Mesendoderm (in vitro differentiated cells): ENCODE measurements at regions not wholly inside any gene's neighbourhood (a gene's known extent, or its start where the extent isn't known, plus 50 kb on each side); places are given as distances from the start of the nearest gene placed in this dataset.

ENCODE experiments used
- DNase-seq: peaks from one replicate; pipeline ENCODE4 v3.0.0; 2013
- H2AK5ac ChIP-seq: 2 replicates; pipeline ENCODE4 v1.6.1; 2013; ENCODE audit warnings: low read length, inconsistent platforms
- H2BK120ac ChIP-seq: 2 replicates; pipeline ENCODE4 v1.6.1; 2013; ENCODE audit warnings: low read depth, mild to moderate bottlenecking, low read length, moderate library complexity, mixed read lengths
- H2BK15ac ChIP-seq: replicated peaks from 2 replicates; pipeline ENCODE4 v1.6.1; 2013; ENCODE audit warnings: low read depth, mild to moderate bottlenecking, moderate library complexity
- H2BK5ac ChIP-seq: 2 replicates; pipeline ENCODE4 v1.6.1; 2013; ENCODE audit warnings: low read length, inconsistent platforms
- H3K18ac ChIP-seq: 2 replicates; pipeline ENCODE4 v1.6.1; 2013; ENCODE audit warnings: mild to moderate bottlenecking, low read length, mixed read lengths
- H3K23ac ChIP-seq: one replicate; pipeline ENCODE4 v1.6.1; 2013; ENCODE audit warnings: low read length
- H3K27ac ChIP-seq: 2 replicates; pipeline ENCODE4 v1.5.1; 2013; ENCODE audit warnings: low read depth, mild to moderate bottlenecking, inconsistent platforms, low read length, moderate library complexity
- H3K27me3 ChIP-seq: 2 replicates; pipeline ENCODE4 v1.6.1; 2013; ENCODE audit warnings: low read length, control low read depth, mild to moderate bottlenecking, inconsistent platforms; ENCODE audit not compliant: insufficient read depth, poor library complexity
- H3K36me3 ChIP-seq: 2 replicates; pipeline ENCODE4 v1.6.1; 2013; ENCODE audit warnings: low read length, inconsistent platforms; ENCODE audit not compliant: control insufficient read depth, insufficient read depth
- H3K4ac ChIP-seq: one replicate; pipeline ENCODE4 v1.6.1; 2013; ENCODE audit warnings: low read depth, mild to moderate bottlenecking, low read length, moderate library complexity
- H3K4me1 ChIP-seq: 2 replicates; pipeline ENCODE4 v1.6.1; 2013; ENCODE audit warnings: low read depth, low read length, inconsistent platforms; ENCODE audit not compliant: control insufficient read depth
- H3K4me2 ChIP-seq: 2 replicates; pipeline ENCODE4 v1.6.1; 2013; ENCODE audit warnings: low read length
- H3K4me3 ChIP-seq: 2 replicates; pipeline ENCODE4 v1.5.1; 2013; ENCODE audit warnings: mild to moderate bottlenecking, low read length
- H3K56ac ChIP-seq: one replicate; pipeline ENCODE4 v1.6.1; 2013; ENCODE audit warnings: low read length
- H3K79me1 ChIP-seq: 2 replicates; pipeline ENCODE4 v1.6.1; 2013; ENCODE audit warnings: low read length, inconsistent platforms
- H3K79me2 ChIP-seq: 2 replicates; pipeline ENCODE4 v1.6.1; 2013; ENCODE audit warnings: mild to moderate bottlenecking, low read length; ENCODE audit not compliant: control insufficient read depth, insufficient read depth
- H3K9ac ChIP-seq: 2 replicates; pipeline ENCODE4 v1.6.1; 2013; ENCODE audit warnings: low read length, inconsistent platforms
- H4K5ac ChIP-seq: one replicate; pipeline ENCODE4 v1.6.1; 2013; ENCODE audit warnings: low read length
- H4K8ac ChIP-seq: one replicate; pipeline ENCODE4 v1.6.1; 2013; ENCODE audit warnings: low read depth, mild to moderate bottlenecking, control low read depth, low read length, moderate library complexity
- WGBS: extraction: QIAGEN DNeasy Blood & Tissue Kit; methylation state at CpG from one replicate; pipeline ENCODE4 v1.1.7; 2013; ENCODE audit warnings: low lambda C conversion rate, missing lambda C conversion rate; ENCODE audit not compliant: insufficient coverage; ENCODE audit errors: extremely low coverage; 5-methylcytosine and 5-hydroxymethylcytosine counted together

GRCh38 chr14:101175731-101176534, 272.4 kb upstream of the RTL1 start:
- no peak overlapping the region for H3K4ac ChIP-seq
- no peak overlapping the region for H3K56ac ChIP-seq
- no peaks in the 10 kb centered on the region for H3K79me1 ChIP-seq
- no peak overlapping the region for H2BK5ac ChIP-seq
- H2BK15ac ChIP-seq: no peak overlapping the region
- H3K18ac ChIP-seq: no peak overlapping the region
- H3K4me1 ChIP-seq: no peaks in the 10 kb centered on the region
- no peak overlapping the region for H4K8ac ChIP-seq
- H2AK5ac ChIP-seq: peak overlapping the region; percentile 18
- H3K4me2 ChIP-seq: no peak overlapping the region
- no peaks in the 10 kb centered on the region for H3K36me3 ChIP-seq
- H3K9ac ChIP-seq: no peak overlapping the region
- no peak for DNase-seq
- H3K27me3 ChIP-seq: no peaks in the 10 kb centered on the region
- H3K4me3 ChIP-seq: no peak overlapping the region
- H2BK120ac ChIP-seq: no peak overlapping the region
- H3K27ac ChIP-seq: no peak overlapping the region
- H3K79me2 ChIP-seq: no peaks in the 10 kb centered on the region
- no peak overlapping the region for H3K23ac ChIP-seq
- no CpG with 5 or more reads among the region's 13 CpGs for WGBS
- no peak overlapping the region for H4K5ac ChIP-seq

- H3K18ac ChIP-seq: no peak overlapping the region
- no peak for DNase-seq
These were observed 273.1 kb upstream of the RTL1 start for GRCh38 chr14:101176535-101177205.

GRCh38 chr14:101177301-101177971, 273.9 kb upstream of the RTL1 start:
- no peak overlapping the region for H3K18ac ChIP-seq
- no peak overlapping the region for H3K23ac ChIP-seq
- H4K5ac ChIP-seq: no peak overlapping the region
- H3K79me1 ChIP-seq: no peaks in the 10 kb centered on the region
- H2BK5ac ChIP-seq: no peak overlapping the region
- no peaks in the 10 kb centered on the region for H3K36me3 ChIP-seq
- H3K27ac ChIP-seq: no peak overlapping the region
- H3K9ac ChIP-seq: no peak overlapping the region
- H3K79me2 ChIP-seq: no peaks in the 10 kb centered on the region
- H3K4me2 ChIP-seq: no peak overlapping the region
- H2AK5ac ChIP-seq: no peak overlapping the region
- no peak overlapping the region for H3K4ac ChIP-seq
- H3K4me1 ChIP-seq: no peaks in the 10 kb centered on the region
- H3K56ac ChIP-seq: peak overlapping the region; percentile 12
- no peaks in the 10 kb centered on the region for H3K27me3 ChIP-seq
- H4K8ac ChIP-seq: no peak overlapping the region
- no peak overlapping the region for H3K4me3 ChIP-seq
- no CpG with 5 or more reads among the region's 23 CpGs for WGBS
- no peak overlapping the region for H2BK120ac ChIP-seq
- H2BK15ac ChIP-seq: no peak overlapping the region
- no peak for DNase-seq

More at GRCh38 chr14:101176535-101177205, 273.1 kb upstream of the RTL1 start:
- no peak overlapping the region for H3K9ac ChIP-seq
- H3K4ac ChIP-seq: no peak overlapping the region
- no peak overlapping the region for H2BK120ac ChIP-seq
- H3K56ac ChIP-seq: no peak overlapping the region
- no peak overlapping the region for H3K23ac ChIP-seq
- H3K27me3 ChIP-seq: no peaks in the 10 kb centered on the region
- H3K79me1 ChIP-seq: no peaks in the 10 kb centered on the region
- WGBS: no CpG with 5 or more reads among the region's 16 CpGs
- H3K36me3 ChIP-seq: no peaks in the 10 kb centered on the region
- H3K4me2 ChIP-seq: no peak overlapping the region
- no peak overlapping the region for H2BK5ac ChIP-seq
- no peak overlapping the region for H2AK5ac ChIP-seq
- H4K8ac ChIP-seq: no peak overlapping the region
- no peaks in the 10 kb centered on the region for H3K79me2 ChIP-seq
- no peak overlapping the region for H3K27ac ChIP-seq
- no peak overlapping the region for H3K4me3 ChIP-seq
- no peak overlapping the region for H2BK15ac ChIP-seq
- H4K5ac ChIP-seq: no peak overlapping the region
- no peaks in the 10 kb centered on the region for H3K4me1 ChIP-seq

GRCh38 chr14:101178184-101179072, 274.9 kb upstream of the RTL1 start:
- H3K18ac ChIP-seq: no peak overlapping the region
- no peak overlapping the region for H3K4me3 ChIP-seq
- no peaks in the 10 kb centered on the region for H3K36me3 ChIP-seq

GRCh38 chr14:101179691-101180211, 276.2 kb upstream of the RTL1 start:
- H3K4me1 ChIP-seq: no peaks in the 10 kb centered on the region
- no CpG with 5 or more reads among the region's 12 CpGs for WGBS
- H3K4me2 ChIP-seq: no peak overlapping the region
- no peaks in the 10 kb centered on the region for H3K79me2 ChIP-seq
- H3K18ac ChIP-seq: no peak overlapping the region
- H3K9ac ChIP-seq: no peak overlapping the region
- H3K36me3 ChIP-seq: no peaks in the 10 kb centered on the region
- H3K23ac ChIP-seq: no peak overlapping the region
- no peak overlapping the region for H3K56ac ChIP-seq
- no peaks in the 10 kb centered on the region for H3K27me3 ChIP-seq
- no peak overlapping the region for H4K8ac ChIP-seq
- no peak overlapping the region for H2BK5ac ChIP-seq
- no peaks in the 10 kb centered on the region for H3K79me1 ChIP-seq
- no peak for DNase-seq
- no peak overlapping the region for H2BK15ac ChIP-seq
- no peak overlapping the region for H3K27ac ChIP-seq
- H3K4me3 ChIP-seq: no peak overlapping the region
- no peak overlapping the region for H2AK5ac ChIP-seq
- no peak overlapping the region for H4K5ac ChIP-seq
- H3K4ac ChIP-seq: no peak overlapping the region
- H2BK120ac ChIP-seq: no peak overlapping the region

More at GRCh38 chr14:101178184-101179072, 274.9 kb upstream of the RTL1 start:
- Histone ChIP-seq H3K4ac (no peak overlapping the region), H3K79me1 (no peaks in the 10 kb centered on the region), H2BK120ac (no peak overlapping the region), H3K56ac (no peak overlapping the region), H3K27me3 (no peaks in the 10 kb centered on the region), H3K4me2 (no peak overlapping the region), H2AK5ac (peak overlapping the region; percentile 69), H3K9ac (no peak overlapping the region), H4K8ac (no peak overlapping the region), H3K4me1 (no peaks in the 10 kb centered on the region), H3K23ac (no peak overlapping the region), H2BK5ac (no peak overlapping the region), H3K79me2 (no peaks in the 10 kb centered on the region), H3K27ac (no peak overlapping the region), H2BK15ac (no peak overlapping the region), H4K5ac (no peak overlapping the region)
- WGBS: no CpG with 5 or more reads among the region's 22 CpGs
- DNase-seq: no peak
